ENCODE measurements at regions not wholly inside any gene's neighbourhood (a gene's known extent, or its start where the extent isn't known, plus 50 kb on each side); places are given as distances from the start of the nearest gene placed in this dataset.

DNA sequence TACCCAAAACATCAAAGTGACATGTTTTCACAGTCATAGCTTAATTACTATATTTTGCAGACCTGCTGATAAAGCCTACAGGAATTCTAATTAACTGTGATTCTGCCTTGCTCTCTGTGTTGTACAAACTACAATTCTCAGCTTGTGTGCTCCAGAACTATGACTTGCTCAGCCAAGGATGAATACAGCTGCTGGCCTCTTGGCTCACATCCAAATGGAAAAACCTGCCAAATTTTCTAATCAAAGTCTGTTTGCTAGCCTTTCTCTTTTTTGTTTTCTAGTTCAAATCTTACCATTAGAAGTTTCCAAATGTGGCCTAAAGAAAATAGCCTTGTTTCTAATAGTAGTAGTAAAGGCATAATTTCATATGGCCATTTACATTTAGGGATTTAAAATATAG lies 1176.8 kb downstream of the FAM133A start:
- no peak for TF ChIP-seq POLR2AphosphoS5 (IDR thresholded peaks at IDR 0.05)
- TF ChIP-seq, protein P1, sequence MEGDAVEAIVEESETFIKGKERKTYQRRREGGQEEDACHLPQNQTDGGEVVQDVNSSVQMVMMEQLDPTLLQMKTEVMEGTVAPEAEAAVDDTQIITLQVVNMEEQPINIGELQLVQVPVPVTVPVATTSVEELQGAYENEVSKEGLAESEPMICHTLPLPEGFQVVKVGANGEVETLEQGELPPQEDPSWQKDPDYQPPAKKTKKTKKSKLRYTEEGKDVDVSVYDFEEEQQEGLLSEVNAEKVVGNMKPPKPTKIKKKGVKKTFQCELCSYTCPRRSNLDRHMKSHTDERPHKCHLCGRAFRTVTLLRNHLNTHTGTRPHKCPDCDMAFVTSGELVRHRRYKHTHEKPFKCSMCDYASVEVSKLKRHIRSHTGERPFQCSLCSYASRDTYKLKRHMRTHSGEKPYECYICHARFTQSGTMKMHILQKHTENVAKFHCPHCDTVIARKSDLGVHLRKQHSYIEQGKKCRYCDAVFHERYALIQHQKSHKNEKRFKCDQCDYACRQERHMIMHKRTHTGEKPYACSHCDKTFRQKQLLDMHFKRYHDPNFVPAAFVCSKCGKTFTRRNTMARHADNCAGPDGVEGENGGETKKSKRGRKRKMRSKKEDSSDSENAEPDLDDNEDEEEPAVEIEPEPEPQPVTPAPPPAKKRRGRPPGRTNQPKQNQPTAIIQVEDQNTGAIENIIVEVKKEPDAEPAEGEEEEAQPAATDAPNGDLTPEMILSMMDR (IDR thresholded peaks at IDR 0.05), result no peak
- no peak for TF ChIP-seq EP300 (IDR thresholded peaks at IDR 0.05; ENCODE audit: low read depth)
- TF ChIP-seq POLR2A (IDR thresholded peaks at IDR 0.05), result no peak
